ENCODE measurements at regions not wholly inside any gene's neighbourhood (a gene's known extent, or its start where the extent isn't known, plus 50 kb on each side); places are given as distances from the start of the nearest gene placed in this dataset.

DNA sequence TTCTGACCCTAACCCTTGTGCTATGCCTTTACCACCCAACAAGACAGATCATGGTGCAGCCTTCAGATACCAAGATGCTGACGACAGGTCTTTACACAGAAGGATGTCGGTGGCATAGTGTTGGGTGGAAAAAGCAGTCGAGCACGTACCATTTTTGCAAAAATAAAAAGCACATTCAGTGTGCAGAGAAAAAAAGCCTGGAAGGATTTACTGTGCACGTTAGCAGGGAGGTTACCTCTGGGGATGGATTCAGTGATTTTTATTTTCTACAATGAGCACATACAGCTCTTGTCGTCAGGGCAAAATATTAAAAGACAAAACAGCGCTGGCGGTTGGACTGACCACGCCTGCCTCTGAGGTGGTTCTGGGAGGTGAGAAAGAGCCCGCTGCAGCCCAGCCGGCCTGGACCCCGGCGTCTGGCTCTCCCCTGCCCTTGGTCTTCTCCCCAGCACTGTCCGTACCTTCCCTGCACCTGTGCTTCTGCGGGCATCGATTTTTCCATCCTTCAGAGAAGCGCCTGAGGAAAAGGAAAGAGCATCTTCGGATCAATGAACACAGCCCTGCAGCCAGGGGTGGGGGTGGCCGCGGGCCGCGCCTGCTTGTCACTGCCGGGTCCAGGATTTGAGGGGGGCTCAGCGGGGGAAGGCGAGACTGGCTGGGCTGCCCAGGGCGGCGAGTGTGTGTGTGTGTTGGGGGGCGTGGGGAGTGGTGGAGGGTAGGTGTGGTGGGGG, 200.0 kb upstream of the IER5L start:
- DNase-seq: no peak

DNA sequence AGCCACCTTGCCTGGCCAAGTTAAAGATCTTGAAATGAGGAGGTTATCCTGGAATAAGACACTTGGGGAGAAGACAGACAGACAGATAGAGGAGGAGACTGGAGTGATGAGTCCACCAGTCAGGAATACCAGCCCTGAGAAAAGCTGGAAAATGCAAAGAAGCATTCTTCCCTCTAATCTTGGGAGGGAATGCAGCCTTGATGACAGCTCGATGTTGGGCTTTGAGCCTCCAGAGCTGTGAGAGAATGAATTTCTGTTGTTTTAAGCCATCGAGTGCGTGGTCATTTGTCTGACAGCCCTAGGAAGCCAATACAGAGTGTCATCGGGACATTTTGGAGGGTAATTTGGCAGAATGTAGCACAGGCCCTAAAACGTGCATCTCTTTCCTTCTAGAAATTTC, 199.1 kb upstream of the IER5L start:
- DNase-seq: no peak

DNA sequence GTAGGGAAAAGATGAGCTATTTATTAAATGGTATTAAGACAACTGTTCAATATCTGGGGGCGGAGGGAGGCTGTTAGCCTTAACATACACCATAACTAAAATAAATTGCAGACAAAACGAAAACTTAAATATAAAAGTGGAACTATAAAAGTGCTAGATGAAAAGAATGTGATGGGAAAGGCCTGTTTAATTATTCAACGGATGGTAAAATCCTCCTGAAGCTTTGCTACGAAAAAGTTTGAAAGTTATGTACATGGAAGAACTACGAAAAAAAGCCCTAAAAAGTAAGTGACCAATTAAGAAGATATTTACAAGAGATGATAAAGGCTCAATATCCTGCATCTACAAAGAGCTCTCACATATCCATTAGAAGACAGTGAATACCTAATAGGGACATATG, 197.8 kb upstream of the IER5L start:
- no peak for DNase-seq

DNA sequence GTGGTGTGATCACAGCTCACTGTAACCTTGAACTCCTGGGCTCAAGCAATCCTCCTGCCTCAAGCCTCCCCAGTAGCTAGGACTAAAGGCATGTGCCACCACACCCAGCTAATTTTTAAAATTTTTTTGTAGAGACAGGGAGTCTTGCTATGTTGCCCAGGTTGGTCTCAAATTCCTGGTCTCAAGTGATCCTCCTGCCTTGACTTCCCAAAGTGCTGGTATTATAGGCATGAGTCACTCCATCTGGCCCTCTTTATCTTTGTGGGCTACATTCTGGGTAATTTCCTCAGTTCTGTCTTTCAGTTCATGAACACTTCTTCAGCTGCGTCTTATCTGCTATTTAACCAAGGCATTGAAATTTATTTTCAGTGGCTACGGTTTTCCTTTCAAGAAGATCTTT, 196.6 kb upstream of the IER5L start:
- DNase-seq: no peak

DNA sequence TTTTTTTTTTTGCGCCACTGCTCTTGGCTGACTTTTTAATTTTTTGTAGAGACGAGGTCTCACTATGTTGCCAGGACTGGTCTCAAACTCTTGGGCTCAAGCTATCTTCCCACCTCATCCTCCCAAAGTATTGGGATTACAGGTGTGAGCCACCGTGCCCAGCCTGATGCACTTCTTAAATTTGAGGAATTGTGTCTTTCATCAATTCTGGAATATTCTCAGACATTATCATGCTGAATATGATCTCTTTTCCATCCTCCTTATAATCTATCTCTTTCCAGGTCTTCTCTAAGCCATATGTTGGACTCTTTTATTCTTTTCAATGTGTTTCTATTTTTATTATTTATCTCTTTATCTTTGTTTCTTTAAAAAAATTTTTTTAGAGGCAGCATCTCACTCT, 196.2 kb upstream of the IER5L start:
- no peak for DNase-seq

DNA sequence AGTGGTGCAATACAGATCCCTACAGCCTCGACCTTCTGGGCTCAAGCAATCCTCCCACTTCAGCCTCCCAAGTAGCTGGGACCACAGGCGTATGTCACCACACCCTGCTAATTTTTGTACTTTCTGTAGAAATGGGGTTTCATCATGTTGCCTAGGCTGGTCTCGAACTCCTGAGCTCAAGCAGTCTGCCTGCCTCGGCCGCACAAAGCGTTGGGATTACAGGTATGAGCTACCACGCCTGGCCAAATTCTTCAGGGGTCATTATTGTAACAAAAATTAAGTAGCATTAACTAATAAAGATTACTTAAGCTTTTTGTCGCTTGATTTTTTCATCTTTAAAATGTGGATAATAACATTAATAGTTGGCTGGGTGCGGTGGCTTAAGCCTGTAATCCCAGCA, 195.3 kb upstream of the IER5L start:
- DNase-seq: no peak

DNA sequence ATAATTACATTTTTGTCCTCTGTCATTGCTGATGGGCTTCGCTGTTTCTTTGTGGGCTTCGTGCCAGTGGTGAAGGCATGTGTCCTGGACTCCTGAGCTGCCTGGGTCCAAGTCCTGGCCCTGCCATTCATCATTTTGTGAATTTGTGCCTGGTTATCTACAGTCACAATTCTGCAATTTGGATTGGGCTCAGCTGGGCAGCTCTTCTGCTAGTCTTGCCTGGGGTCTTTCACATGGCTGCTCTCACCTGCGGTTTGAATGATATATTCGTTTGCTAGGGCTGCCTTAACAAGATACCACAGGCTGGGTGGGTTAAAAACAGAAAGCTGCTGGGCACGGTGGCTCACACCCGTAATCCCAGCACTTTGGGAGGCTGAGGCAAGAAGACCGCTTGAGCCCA, 192.7 kb upstream of the IER5L start:
- DNase-seq: no peak

DNA sequence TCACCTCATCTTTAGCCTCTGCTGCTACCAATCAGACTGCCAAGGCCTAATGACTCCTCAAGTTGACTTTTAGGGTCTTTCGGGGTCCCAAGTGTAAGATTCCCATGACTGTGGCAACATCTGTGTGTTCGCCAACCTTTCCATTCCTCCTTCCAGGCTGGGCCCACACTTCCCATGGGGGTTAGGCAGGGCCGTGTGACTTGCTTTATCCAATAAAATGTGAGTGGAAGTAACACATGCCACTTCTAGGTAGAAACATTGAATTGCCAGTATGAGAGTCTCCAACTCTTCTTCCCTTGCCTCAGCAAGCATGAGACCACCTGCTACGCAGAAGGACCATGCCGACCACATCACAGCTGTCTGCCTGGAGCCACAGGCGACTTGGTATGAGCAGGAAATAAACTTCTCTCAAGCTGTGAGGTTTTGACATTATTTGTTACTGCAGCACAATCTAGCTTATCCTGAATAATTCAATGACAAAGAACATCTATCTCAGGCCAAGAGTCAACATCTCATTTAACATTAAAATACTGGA, 190.4 kb upstream of the IER5L start:
- DNase-seq: no peak

DNA sequence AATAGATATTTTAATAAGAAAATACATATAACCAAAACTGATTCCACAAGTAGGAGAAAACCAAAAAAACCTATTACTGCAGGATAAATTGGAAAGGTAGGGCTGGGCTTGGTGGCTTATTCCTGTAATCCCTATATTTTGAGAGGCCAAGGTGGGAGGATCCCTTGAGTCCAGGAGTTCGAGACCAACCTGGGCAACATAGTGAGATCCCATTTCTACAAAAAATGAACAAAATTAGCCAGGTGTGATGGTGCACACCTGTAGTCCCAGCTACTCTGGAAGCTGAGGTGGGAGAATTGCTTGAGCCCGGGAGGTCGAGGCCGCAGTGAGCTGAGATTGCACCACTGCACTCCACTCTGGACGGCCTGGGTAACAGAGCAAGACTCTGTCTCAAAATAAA, 189.2 kb upstream of the IER5L start:
- DNase-seq: no peak

DNA sequence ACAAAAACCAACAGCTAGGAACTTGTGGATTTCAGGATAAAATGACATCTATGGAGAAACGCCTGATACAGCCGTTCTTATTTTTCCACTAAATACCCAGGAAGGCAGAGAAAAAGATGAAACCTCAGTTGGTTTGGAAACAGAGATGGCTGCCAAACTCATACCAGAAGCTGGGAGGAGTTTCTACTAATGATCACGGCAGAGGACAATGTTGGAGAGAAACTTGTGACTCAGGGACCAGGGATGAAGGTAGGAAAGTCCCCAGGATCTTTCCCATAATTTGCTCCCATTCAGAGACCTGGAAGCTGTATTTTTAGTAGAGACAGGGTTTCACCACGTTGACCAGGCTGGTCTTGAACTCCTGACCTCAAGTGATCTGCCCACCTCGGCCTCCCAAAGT, 187.1 kb upstream of the IER5L start:
- DNase-seq: no peak

DNA sequence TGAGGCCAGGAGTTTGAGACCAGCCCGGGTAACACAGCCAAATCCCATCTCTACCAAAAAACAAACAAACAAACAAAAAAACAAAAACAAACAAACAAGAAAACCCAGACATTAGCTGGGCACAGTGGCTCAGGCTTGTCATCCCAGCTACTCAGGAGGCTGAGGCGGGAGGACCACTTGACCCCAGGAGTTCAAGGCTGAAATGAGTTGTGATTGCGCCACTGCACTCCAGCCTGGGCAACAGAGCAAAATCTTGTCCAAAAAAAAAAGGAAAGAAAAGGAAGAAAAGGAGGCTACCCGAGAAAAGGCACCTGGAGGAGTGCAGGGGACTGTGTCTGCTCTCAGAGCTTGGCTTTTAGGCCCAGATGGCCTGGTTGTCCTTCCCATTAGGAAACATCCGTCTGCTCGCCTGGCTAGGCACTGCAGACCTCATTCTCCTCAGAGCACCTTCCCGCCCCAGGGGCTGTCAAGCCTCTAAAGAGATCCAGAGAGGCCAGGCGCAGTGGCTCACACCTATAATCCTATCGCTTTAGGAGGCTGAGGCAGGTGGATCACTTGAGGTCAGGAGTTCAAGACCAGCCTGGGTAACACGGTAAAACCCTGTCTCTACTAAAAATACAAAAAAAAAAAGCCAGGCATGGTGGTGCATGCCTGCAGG, 185.3 kb upstream of the IER5L start:
- DNase-seq: no peak

DNA sequence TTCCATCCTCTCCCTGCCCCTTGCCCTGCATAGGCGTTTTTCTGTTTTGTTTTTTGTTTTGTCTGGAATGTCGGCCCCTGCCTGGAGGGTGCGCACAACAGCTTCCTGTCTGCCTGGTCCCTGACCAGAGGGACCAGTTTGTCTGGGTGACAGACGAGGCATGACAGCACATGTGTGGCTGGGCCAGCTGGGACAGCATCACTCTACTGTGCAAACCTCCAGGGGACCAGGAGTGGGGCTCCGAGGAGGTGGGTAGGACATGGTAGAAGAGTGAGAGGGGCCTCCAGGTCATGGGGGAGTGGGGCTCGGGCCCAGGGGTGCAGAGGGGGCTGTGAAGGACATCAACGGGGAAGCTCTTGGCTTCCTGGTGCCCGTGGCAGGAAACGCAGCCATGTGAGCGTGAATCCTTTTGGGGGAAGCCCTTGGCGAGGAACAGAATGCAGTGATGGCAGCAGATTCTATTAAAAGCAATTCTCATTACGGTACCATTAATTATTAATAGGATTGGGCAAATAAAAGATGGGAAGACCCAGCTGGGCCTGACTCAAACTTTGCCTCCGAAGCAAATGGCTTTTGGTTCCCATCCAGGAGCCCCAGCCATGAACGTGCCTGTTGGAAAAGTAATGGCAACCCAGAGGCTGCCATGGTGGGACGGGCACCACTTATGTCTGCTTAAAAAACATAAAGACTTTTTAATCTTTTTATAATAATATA, 184.4 kb upstream of the IER5L start:
- DNase-seq: no peak

DNA sequence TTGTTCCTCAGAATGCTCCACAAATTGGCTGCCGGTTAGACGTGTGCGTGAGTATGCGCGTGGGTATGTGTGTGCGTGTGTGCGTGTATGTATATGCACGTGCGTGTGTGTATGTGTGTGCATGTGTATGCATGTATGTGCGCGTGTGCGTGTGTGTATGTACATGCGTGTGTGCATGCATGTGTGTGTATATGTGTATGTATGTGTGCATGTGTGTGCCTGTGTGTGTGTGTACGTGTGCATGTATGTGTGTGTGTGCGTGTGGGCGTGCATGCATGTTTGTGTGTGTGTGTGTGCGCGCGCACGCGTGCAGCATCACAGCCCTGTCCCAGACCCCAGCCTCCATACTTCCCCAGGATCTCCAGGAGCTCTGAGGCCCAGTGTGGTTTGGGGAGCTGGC, 183.1 kb upstream of the IER5L start:
- DNase-seq: no peak

DNA sequence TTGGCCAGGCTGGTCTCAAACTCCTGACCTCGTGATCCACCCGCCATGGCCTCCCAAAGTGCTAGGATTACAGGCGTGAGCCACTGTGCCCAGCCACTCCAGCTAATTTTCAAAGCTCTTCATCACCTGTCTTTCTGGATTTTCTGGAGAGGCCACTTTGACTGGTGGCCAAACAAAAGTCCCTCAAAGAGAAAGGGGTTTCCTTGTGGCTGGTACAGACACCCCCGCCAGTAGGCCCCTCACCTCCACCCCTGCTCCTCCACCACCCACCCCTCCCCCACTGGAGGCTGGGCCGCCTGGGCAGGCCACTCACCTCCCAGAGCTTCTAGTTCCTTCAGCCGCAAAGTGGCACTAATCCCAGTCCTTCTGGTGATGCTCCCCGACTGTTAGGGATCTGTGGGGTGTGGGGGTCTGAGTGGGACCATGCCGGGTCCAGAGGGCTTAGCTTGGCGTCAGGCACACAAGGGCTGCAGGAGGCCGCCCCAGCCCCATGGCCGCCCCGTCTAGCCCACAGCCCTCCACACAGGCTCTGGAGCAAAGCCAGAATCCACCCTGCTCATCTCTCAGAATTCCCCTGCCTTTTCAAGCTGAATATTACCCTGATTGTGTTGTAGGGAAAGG, 182.0 kb upstream of the IER5L start:
- DNase-seq: no peak

DNA sequence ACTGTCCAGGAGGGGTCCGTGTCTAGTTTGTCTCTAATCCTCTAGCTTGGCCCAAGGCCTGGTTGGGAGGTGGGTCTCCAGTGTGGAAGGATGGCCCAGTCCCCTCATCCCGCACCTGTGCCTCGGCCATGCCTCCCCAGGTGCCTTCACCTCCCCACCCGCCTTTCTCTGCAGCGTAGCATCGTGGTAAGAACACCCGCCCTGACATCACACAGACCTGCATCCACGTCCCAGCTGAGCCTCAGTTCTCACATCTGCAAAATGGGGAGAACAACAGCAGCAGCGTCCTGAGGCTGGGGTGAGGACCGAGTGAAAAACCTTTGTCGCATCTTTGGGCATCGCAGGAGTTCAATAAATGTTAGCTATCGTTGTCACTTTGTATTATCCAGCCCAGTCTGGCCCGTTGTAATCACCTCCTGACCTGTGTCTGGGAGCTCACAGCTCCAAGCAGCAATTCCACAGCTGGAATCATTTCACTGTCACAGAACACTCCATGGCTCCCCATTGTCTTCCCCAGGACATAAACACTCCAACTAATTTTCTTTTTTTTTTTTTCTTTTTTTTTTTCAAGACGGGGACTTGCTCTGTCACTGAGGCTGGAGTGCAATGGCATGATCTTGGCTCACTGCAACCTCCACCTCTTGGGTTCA, 181.2 kb upstream of the IER5L start:
- no peak for DNase-seq

DNA sequence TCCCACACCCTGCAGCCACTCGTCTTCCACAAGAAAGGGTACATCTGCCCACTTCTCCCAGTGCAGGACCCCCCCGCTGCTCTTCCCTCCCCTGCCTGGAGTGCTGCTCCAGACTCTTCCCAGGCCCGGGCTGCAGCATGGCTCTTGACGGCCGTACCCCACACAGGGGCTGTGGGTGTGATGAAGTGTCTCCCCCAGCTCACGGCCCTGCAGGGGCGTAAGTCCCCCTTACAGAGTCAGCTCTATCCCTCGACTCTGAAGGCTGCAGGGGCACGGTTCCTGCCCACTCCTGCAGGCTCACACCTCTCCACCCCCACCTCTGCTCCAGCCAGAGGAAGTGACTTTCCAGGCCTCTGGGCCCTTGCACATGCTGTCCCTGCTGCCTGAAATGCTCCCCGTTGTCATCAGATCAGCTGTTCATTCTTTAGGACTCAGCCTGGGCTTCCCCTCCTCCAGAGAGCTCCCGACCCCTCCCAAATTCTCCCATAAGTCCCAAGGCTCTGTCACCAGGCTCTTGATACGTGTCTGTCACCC, 180.6 kb upstream of the IER5L start:
- no peak for DNase-seq

DNA sequence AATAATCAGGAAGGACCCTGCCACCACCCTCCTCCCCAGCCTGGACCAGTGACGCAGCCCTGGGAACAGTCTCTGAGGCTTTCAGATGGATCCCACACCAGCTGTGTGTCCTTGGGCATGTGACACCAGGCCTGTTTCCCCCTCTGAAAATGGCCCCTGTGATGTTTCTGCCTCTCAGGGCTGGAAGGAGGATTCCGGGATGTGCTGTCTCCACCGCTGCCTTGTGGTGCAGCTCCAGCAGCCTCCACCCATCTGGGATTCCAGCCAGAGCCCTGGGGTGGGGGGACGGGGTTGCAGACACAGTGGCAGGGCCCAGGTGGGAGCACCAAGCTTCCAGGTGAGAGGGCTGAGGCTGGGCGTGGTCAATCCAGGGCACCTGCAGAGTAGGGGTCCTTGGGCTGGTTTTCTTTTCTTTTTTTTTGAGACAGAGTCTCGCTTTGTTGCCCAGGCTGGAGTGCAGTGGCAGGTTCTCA, 179.7 kb upstream of the IER5L start:
- DNase-seq: no peak

DNA sequence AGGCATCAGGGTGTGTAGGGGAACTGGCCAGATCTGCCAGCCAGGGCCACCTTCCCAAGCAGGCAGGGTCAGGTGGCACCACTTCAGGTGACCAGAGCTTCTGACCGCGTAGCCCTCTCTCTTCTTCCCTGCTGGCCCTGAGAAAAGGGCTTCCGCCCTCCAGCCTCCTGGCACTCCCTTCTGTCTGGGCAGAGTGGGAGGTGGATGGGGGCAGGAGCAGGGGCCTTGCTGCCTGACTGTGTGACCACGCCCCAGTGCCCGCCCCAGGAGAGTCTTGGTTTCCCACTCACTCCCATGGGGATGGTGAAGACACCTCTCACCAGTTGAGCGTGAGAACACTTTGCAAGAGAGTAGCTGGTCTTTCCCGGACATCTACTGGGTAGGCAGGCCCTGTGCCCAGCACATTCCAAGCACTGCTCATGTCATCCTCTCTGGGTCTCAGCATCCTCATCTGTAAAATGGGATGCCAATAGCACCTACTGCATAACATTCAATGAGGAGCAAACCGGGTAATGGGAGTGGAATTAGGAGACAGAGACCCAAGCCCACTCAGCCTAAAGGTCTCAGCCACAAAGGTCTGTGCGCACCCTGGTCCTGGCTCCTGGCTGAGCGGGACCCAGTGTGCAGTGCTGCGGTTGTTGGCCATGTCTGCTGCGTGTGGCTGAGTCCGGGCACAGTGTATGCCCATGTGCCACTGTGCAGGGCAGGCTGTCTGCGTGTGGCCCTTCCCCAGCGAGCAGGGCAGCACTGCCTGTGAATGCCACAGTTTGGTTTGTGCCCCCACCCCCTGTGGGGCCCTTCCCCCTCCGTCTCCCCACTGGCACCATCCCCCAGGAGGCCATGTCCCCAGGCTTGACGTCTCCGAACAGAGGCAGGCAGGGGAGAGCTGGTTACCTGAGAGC, 179.1 kb upstream of the IER5L start:
- no peak for DNase-seq

DNA sequence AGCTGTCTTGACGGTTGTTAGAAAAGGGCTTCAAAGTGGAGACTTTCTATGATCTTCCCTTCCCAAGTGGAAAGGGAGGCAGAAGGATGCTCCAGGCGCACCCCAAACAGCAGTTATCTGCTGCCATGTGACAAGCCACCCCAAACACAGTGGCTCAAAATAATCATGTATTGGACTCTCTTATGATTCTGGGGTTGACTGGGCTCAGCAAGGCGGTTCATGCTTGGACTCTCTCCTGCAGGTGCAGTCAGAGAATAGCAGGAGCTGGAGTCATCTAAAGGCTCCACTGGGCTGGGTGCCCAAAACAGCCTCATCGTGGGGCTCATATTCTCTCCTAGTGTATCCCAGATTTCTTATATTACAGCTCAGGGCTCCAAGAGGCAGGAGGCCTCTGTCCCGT, 177.6 kb upstream of the IER5L start:
- DNase-seq: no peak

DNA sequence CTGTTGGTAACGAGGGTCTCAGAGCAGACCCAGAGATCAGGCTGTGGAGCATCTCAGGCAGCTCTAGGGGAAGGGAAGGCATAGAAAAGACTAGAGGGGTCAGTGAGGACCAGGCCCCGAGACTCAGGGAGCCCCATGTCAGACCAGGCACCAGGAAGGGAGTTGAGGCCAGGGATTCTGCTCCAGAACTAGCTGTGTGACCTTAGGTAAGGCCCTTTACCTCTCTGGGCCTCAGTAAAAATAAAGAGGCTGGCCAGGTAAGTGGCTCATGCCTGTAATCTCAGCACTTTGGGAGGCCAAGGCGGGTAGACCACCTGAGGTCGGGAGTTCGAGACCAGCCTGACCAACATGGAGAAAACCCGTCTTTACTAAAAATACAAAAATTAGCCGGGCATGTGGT, 176.4 kb upstream of the IER5L start:
- no peak for DNase-seq

DNA sequence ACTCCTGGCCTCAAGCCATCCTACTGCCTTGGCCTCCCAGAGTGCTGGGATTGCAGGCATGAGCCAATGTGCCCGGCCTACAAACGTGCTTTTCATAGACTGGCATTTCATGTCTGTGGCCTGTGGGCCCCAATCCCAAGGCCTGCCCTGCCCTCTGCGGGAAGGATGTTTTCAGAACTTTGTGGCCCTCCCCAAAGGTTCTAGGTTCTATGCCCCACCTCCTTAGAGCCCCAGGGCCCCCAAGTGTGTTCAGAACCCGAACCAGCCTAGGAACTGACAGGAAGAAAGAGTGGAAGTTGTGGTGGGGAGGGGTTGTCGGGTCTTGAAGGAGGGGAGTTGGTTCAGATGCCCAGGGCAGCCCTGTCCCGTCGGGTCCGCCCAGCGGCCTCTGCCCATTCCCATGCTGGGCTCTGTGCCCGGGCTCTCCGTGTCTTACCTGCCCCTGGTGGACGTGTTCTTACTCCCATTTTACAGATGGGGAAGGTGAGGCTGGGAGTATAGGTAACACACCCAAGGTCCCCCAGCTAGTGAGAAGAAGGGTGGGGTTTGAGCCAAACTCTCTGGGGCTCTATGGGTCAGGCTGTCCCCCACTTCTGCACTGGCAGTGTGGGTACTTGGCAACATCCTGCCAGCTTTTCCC, 175.8 kb upstream of the IER5L start:
- no peak for DNase-seq
